Stromal cell of bone marrow (primary cell): ENCODE measurements at regions not wholly inside any gene's neighbourhood (a gene's known extent, or its start where the extent isn't known, plus 50 kb on each side); places are given as distances from the start of the nearest gene placed in this dataset.
"Not testable (repeated sequence)": the region's sequence is repeated elsewhere in the genome, so short reads cannot be mapped to it uniquely, and the experiment has no call there.

ENCODE experiments used
- DNase-seq: peaks from one replicate; pipeline ENCODE4 v3.0.0-alpha.2; 2012; ENCODE audit warnings: low read depth

GRCh38 chr14:106619606-106620005 lies 1093.2 kb downstream of the TMEM121 start:
- no peak for DNase-seq

GRCh38 chr14:106620368-106620767 lies 1094.0 kb downstream of the TMEM121 start:
- no peak for DNase-seq

- DNase-seq, result no peak
These were observed 1095.9 kb downstream of the TMEM121 start for GRCh38 chr14:106622200-106622745.

GRCh38 chr14:106625186-106625585 lies 1098.8 kb downstream of the TMEM121 start:
- no peak for DNase-seq

GRCh38 chr14:106626469-106626868 lies 1100.1 kb downstream of the TMEM121 start:
- not testable (repeated sequence) for DNase-seq

- DNase-seq, result not testable (repeated sequence)
These were observed 1100.7 kb downstream of the TMEM121 start for GRCh38 chr14:106626942-106627588.

GRCh38 chr14:106631879-106632278 lies 1105.5 kb downstream of the TMEM121 start:
- no peak for DNase-seq

- DNase-seq, result no peak
These were observed 1107.3 kb downstream of the TMEM121 start for GRCh38 chr14:106633721-106634120.

- DNase-seq, result no peak
These were observed 1109.2 kb downstream of the TMEM121 start for GRCh38 chr14:106635569-106635968.

- not testable (repeated sequence) for DNase-seq
These were observed 1112.5 kb downstream of the TMEM121 start for GRCh38 chr14:106638786-106639452.

GRCh38 chr14:106642090-106642489 lies 1115.7 kb downstream of the TMEM121 start:
- no peak for DNase-seq

- DNase-seq, result not testable (repeated sequence)
These were observed 1116.6 kb downstream of the TMEM121 start for GRCh38 chr14:106642971-106643370.

GRCh38 chr14:106648874-106649273 lies 1122.5 kb downstream of the TMEM121 start:
- DNase-seq, result not testable (repeated sequence)

GRCh38 chr14:106651016-106651415 lies 1124.6 kb downstream of the TMEM121 start:
- no peak for DNase-seq

- DNase-seq, result no peak
These were observed 1126.1 kb downstream of the TMEM121 start for GRCh38 chr14:106652494-106652893.

- DNase-seq, result no peak
These were observed 1131.1 kb downstream of the TMEM121 start for GRCh38 chr14:106657460-106657859.

- not testable (repeated sequence) for DNase-seq
These were observed 1131.9 kb downstream of the TMEM121 start for GRCh38 chr14:106658066-106658860.

- not testable (repeated sequence) for DNase-seq
These were observed 1135.2 kb downstream of the TMEM121 start for GRCh38 chr14:106661561-106661960.

GRCh38 chr14:106662936-106663550 lies 1136.7 kb downstream of the TMEM121 start:
- DNase-seq, result no peak

- not testable (repeated sequence) for DNase-seq
These were observed 1137.5 kb downstream of the TMEM121 start for GRCh38 chr14:106663805-106664410.

- DNase-seq, result no peak
These were observed 1139.4 kb downstream of the TMEM121 start for GRCh38 chr14:106665814-106666213.

GRCh38 chr14:106666341-106666740 lies 1140.0 kb downstream of the TMEM121 start:
- DNase-seq, result no peak
